GM18868 (cell line): ENCODE measurements at regions not wholly inside any gene's neighbourhood (a gene's known extent, or its start where the extent isn't known, plus 50 kb on each side); places are given as distances from the start of the nearest gene placed in this dataset.
"Not testable (repeated sequence)": the region's sequence is repeated elsewhere in the genome, so short reads cannot be mapped to it uniquely, and the experiment has no call there.

ENCODE experiments used
- ATAC-seq: cut with Tn5 transposase; IDR thresholded peaks from one replicate; pipeline ENCODE4 v1.9.1; 2021; ENCODE audit warnings: mild to moderate bottlenecking, moderate library complexity; ENCODE audit not compliant: unreplicated experiment

DNA sequence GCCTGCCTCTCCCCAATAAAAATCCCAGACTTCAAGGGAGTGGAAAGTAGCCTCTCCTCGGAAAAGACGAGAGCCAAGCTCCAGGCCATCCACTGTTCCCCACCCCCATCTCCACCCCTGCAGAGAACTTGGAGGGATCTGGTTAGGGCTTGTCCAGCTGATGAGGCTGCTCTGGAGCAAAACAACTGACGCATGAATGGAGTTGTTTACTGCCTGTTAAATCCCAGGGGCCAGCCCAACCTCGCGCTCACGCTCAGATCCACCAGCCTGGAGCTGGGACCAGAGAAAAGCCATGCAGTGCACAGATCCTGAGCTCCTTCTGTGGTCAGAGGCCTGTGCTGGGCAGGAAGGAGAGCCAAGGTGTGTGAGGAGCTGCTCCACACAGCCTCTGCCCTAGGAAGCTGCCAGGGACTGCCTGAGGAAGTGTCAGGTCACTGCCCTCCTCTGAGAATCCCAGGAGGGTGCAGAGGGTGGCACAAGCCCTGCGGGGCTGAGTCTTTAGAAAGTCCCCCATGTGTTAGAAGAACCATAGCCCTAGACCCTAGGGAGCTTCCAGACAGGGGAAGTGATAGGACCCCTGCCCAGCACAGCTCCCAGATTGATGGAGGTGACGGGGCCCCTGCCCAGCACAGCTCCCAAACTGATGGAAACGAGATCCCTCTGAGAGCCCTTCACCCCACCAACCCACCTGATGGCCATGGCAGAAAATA, 109.0 kb upstream of the IPO9 start:
- no peak for ATAC-seq

- no peak for ATAC-seq
These were observed 108.5 kb upstream of the IPO9 start for GRCh38 chr1:201720522-201720844.

DNA sequence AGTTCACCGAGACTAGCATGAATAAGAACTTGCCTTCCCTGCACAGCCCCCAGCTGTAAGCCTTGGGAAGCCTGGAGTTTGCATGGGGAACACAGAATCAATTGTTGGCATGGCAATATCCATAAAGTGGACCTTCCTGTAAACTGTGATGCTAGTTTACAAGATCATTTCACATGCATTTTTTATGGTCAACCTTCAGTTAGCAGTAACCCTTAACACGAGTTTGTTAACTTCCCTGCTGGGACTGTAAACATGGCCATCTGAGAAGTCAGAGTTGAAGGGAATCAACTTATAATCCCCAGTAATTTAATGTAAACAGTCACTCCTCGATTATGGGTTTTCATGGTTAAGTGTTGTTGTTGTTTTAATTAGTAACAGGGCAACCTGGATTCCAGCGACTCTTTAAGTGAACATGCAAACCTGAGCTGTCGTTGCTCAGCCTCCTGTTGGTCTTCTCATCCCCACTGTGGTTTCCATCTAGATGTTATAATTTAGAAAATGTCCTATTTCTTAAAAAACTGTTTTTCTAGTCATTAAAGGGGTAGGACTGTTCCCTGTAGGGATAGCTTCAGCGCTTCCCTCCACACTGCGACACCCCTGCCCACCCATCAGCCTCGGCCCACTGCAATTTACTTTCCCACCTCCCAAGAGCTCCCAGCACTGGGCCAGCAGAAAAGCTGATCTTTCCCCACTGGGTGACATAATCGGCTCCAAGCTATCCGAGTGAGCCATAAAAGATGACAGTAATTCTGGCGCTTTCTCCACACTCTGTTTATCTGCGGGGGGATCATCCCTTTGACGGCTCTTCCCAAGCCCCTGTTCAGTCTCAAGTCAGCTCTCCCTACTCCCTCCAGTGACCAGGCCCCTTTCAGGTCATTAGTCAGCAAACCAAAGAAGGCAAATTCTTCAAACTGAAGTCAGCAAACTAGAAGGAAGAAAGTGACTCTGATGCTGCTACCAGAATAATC, 107.6 kb upstream of the IPO9 start:
- ATAC-seq: no peak

DNA sequence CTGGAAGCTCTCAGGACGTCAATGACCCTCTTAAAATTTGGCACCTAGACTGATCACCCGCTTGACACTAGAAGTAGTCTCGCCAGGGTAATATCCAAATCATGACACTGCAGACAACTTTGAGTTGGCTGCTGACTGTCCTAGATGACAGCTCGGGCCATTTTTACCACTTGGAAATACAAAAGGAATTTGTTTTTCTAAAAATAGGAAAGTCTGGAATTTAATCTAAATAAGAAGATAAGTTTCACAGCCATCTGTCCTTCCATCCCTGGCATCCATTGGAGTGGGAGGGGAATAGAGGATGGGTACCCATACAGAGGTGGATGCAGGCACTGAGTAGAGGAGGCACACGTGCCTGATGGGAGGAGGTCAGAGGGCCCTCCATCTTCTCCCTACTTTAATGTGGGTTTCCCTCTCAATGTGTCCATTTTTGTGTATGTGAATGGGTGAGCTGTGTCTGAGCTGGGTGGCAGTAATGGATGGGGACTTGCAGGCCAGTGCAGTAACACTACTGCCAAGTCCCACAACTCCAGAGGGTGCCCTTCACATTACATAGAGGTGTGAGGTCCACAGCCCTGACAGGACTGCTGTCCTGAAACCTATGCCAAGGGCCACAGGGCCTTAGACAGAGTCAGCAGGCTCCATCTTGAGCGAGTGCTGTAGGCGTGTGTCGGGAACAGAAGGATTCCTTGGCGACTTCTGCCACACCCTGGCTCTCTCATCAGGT, 104.8 kb upstream of the IPO9 start:
- ATAC-seq: no peak

- ATAC-seq: no peak
These were observed 104.2 kb upstream of the IPO9 start for GRCh38 chr1:201724766-201725118.

GRCh38 chr1:201726700-201727099, 102.3 kb upstream of the IPO9 start:
- ATAC-seq: no peak

GRCh38 chr1:201728731-201729130, 100.2 kb upstream of the IPO9 start:
- no peak for ATAC-seq

DNA sequence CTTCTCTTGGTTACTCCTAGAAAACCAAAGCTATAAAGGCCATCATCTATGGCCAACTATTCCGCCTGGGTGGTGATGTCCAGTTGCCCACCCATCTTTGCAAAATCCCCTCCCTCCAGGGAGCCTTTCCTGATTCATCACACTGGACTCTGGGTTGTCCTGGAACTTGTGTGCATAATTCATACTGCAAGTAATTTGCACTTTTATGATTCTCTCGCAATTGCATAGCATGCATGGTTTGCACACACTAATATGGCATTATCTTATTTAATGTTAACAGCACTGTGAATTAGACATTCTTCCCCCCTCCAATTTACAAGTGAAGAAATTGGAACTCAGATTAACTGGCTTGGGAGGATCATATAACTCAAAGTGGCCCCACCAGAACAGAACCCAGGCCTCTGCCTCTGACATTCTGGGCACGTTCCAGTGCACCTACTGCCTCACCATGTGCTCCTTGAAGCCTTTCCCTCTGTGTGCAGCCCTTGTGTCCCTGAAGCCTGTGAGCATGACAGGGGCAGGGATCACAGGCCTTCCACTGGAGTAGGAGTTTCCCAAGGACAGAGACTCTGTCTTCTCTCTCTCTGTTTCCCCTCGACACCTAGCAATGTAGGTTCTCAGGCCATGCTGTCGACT, 98.9 kb upstream of the IPO9 start:
- ATAC-seq: no peak

GRCh38 chr1:201730611-201731010, 98.3 kb upstream of the IPO9 start:
- no peak for ATAC-seq

GRCh38 chr1:201731142-201731541, 97.8 kb upstream of the IPO9 start:
- no peak for ATAC-seq

DNA sequence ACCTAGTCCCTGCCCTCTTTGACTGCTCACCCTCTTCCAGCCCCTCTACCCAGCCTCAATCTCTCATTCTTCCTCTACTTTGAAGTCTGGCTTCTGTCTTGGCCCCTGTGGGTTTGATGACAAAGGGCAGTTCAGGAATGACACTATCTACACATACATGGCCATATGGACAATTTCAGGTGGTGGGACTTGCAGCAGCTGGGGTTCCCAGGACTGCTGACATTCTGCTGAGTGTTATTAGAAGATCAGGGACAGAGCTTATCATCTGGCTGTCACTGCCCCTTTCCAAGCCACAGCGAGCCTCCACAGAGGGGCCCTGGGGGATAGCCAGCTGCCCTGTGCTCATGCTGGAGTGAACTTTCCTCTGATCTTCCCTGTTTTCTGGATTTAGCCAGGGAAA, 97.4 kb upstream of the IPO9 start:
- no peak for ATAC-seq

GRCh38 chr1:201732351-201732750, 96.6 kb upstream of the IPO9 start:
- ATAC-seq: no peak

- not testable (repeated sequence) for ATAC-seq
These were observed 94.7 kb upstream of the IPO9 start for GRCh38 chr1:201734221-201734620.

DNA sequence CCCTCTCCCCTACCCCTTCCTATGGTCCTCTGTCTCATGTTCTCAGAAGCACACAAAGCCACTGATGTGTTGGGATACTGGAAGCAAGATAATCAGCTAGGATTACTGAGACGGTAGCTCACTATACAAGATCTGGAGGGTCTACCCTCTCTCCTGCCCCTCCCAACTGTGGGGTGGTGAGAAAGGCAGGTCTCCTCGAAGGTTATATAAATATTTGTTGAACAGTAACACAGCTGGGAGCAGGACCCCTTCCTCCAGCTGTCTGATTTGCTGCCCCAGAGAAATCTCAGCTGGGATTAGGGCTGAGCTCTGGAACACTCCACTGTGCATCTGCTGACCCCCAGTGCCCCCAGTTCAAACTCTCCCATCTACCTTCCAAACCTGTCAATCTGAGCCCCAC, 94.2 kb upstream of the IPO9 start:
- ATAC-seq: no peak

GRCh38 chr1:201736707-201737320, 92.1 kb upstream of the IPO9 start:
- ATAC-seq: no peak

GRCh38 chr1:201737352-201738060, 91.5 kb upstream of the IPO9 start:
- ATAC-seq: no peak

DNA sequence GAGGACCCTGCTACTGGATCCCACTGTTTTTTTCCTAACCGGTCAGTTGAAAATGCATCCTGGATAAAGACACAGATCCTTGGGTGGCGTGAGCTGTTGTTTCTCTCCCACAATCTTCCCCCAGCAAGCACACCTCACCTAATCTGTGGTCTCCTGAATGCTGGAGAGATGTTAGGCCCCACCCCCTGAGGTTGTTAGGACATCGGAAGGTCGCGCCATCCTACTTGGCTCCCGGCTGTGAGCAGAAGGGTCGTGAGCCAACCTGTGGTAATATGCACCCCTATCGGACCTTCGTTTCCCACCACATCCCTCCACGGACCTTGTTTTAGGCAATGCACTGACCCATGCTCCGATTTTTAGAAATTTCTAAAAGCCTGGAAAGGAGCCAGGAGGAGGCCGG, 89.9 kb upstream of the IPO9 start:
- no peak for ATAC-seq

DNA sequence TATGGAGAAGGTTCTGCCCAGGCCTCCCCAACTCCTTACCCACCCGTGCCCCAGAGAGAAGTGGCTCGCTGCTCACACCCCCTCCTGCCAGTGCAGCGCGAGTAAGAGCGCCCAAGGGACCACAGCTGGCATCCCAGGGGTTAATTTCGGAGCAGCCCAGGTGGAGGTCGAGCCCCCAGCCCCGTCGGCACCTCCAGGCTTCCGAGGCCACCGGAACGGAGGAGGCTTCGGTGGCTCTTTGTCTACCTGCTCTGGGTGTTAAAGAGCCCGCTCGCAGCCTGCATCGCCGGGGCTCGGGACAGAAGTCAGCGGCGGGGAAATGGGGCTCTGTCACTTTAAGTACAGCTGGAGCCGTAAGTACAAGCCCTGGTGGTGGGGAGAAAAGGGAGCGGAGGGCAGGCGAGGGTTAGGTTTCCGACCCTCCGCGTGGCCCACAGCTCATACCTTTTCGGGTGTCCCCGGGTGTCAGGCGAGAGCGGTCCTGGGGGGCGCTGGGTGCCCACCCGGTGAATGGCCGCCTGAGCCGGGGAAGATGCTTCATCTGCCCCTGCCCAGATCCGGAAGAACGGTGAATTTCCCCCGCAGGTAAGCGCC, 89.4 kb upstream of the IPO9 start:
- ATAC-seq: no peak

DNA sequence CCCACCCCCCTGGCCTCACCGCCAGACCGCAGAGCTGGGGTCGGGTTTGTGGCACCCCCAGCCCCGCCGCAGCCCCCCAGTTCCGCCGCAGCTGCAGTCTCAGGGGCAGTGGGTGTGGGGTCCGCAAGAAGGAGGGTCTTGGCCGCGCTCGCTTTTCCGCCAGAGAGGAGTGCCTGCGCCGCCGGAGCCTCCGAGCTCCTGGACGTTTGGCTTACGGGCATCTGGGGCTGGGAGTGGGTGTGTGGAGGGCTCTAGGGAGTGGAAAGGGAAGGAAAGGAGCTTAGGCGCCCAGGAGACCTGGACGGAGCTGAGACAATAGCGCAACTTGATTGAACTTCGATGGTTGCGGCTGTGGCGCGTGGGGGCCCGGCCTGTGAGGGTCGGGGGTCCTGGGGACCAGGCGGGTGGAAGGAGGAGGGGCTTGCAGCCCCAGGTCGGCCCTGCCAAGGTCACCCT, 88.8 kb upstream of the IPO9 start:
- no peak for ATAC-seq

- no peak for ATAC-seq
These were observed 88.3 kb upstream of the IPO9 start for GRCh38 chr1:201740670-201741111.
